Esophagus muscularis mucosa (tissue), 4 donors: ENCODE measurements at regions not wholly inside any gene's neighbourhood (a gene's known extent, or its start where the extent isn't known, plus 50 kb on each side); places are given as distances from the start of the nearest gene placed in this dataset.
A peak's percentile ranks its signal among the peaks of the same experiment; 100 is the strongest.

Experiments
- DNase-seq: peaks from one replicate; pipeline ENCODE4 v3.0.0-alpha.2; 2017; ENCODE audit errors: extremely low spot score
- H3K27ac ChIP-seq, 4 donors: fragments of 200-600 bp; sonication (generic); replicated peaks in 1 of 4; 1 replicate in 3 of 4; 2 replicates in 1 of 4; pipeline ENCODE4 v1.5.1; 2016 to 2019; ENCODE audit warnings: mild to moderate bottlenecking in 1 of 4
- H3K27me3 ChIP-seq, 4 donors: fragments of 200-600 bp; sonication (generic); one replicate each; pipeline versions ENCODE4 v1.5.1 to v1.6.0; 2016 to 2019
- H3K36me3 ChIP-seq, 4 donors: fragments of 200-600 bp; sonication (generic); one replicate each; pipeline ENCODE4 v1.5.1; 2016 to 2019
- H3K4me1 ChIP-seq, 4 donors: fragments of 200-600 bp; sonication (generic); one replicate each; pipeline ENCODE4 v1.5.1; 2016 to 2019
- H3K4me3 ChIP-seq, 4 donors: fragments of 200-600 bp; sonication (generic); 1 replicate in 2 of 4; 2 replicates in 2 of 4; pipeline ENCODE4 v1.5.1; 2016 to 2019; ENCODE audit warnings: mild to moderate bottlenecking in 4 of 4, moderate library complexity in 1 of 4
- H3K9me3 ChIP-seq, 4 donors: fragments of 200-600 bp; sonication (generic); 1 replicate in 3 of 4; 2 replicates in 1 of 4; pipeline ENCODE4 v1.5.1; 2016 to 2019
- EP300 ChIP-seq: sonication (generic); formaldehyde crosslinking; IDR thresholded peaks from one replicate; pipeline ENCODE4 v1.6.1; 2017; ENCODE audit warnings: antibody characterized with exemption
- POLR2A ChIP-seq: fragments of 450-650 bp; IDR thresholded peaks from one replicate; pipeline ENCODE4 v1.6.1; 2017; ENCODE audit warnings: antibody characterized with exemption, moderate library complexity, mild to moderate bottlenecking, low read depth
- POLR2AphosphoS5 ChIP-seq, 2 donors: sonication (generic); formaldehyde crosslinking; IDR thresholded peaks; one replicate each; pipeline ENCODE4 v1.6.1; 2017; ENCODE audit warnings: antibody characterized with exemption in 2 of 2
- WGBS: methylation state at CpG from one replicate; pipeline ENCODE4 v1.1.5; 2018; 5-methylcytosine and 5-hydroxymethylcytosine counted together
- intact Hi-C: fragments of 100-400 bp; cut with DNase I; formaldehyde crosslinking; loops from one replicate; pipeline ENCODE4 v1.15.1; 2023
- TF ChIP-seq, protein P1 (sequence below), 3 experiments: fragments of 200-600 bp in 2 of 3; fragments of 450-650 bp in 1 of 3; sonication (generic) in 2 of 3; IDR thresholded peaks; one replicate each; pipeline ENCODE4 v1.5.1; 2017 to 2019; ENCODE audit warnings: antibody characterized with exemption in 3 of 3, mild to moderate bottlenecking in 2 of 3, moderate library complexity in 1 of 3

DNA sequence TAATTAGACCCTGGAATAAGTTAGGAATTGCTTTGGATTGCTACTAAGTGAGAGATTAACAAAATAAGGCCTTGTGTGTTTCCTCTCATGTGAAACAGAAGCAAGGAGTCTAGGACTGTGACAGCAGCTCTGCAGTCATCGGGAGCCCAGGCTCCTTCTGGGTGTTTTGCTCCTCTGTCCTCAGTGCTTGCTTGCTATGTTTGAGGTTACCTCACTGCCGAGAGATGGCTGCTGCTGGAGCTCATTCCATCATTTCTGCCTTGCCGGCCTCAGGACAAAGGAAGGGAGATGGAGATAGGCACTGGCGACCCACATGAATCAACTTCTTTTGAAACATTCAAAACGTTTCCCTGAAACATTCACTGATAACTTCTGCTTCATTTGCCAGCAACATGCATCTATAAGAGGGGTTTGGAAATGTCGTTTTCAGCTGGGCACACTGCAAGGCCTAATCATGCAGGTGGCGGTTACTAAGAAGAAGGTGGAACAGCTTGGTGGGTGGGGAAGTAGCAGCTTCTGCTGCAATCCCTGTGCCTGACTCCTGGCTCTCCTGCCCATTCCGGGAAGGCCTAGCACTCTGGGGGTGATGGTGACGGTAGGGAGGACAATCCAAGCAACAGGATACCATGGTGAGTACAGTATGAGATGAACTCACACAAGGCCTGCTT lies 77.2 kb upstream of the CD180 start:
- H3K27ac ChIP-seq, result peak overlapping the region in 1 of 4 donors; percentile 88
- no peak overlapping the region for H3K4me3 ChIP-seq
- TF ChIP-seq EP300 (no peak), POLR2AphosphoS5 (IDR thresholded peaks at IDR 0.05) (no peak), POLR2A (no peak)
- TF ChIP-seq, protein P1, sequence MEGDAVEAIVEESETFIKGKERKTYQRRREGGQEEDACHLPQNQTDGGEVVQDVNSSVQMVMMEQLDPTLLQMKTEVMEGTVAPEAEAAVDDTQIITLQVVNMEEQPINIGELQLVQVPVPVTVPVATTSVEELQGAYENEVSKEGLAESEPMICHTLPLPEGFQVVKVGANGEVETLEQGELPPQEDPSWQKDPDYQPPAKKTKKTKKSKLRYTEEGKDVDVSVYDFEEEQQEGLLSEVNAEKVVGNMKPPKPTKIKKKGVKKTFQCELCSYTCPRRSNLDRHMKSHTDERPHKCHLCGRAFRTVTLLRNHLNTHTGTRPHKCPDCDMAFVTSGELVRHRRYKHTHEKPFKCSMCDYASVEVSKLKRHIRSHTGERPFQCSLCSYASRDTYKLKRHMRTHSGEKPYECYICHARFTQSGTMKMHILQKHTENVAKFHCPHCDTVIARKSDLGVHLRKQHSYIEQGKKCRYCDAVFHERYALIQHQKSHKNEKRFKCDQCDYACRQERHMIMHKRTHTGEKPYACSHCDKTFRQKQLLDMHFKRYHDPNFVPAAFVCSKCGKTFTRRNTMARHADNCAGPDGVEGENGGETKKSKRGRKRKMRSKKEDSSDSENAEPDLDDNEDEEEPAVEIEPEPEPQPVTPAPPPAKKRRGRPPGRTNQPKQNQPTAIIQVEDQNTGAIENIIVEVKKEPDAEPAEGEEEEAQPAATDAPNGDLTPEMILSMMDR (IDR thresholded peaks at IDR 0.05), result no peak
- intact Hi-C loops, result no loop called here
- H3K36me3 ChIP-seq, result no peaks in the 10 kb centered on the region
- H3K9me3 ChIP-seq, result peaks cover 0 to 8% (median 4%) of the 10 kb centered on the region in 4 donors
- WGBS, result 89% methylated on average over 9 of the region's 9 CpGs
- no peaks in the 10 kb centered on the region for H3K27me3 ChIP-seq
- H3K4me1 ChIP-seq, result peaks cover 16 to 46% (median 40%) of the 10 kb centered on the region in 4 donors
- DNase-seq, result no peak

DNA sequence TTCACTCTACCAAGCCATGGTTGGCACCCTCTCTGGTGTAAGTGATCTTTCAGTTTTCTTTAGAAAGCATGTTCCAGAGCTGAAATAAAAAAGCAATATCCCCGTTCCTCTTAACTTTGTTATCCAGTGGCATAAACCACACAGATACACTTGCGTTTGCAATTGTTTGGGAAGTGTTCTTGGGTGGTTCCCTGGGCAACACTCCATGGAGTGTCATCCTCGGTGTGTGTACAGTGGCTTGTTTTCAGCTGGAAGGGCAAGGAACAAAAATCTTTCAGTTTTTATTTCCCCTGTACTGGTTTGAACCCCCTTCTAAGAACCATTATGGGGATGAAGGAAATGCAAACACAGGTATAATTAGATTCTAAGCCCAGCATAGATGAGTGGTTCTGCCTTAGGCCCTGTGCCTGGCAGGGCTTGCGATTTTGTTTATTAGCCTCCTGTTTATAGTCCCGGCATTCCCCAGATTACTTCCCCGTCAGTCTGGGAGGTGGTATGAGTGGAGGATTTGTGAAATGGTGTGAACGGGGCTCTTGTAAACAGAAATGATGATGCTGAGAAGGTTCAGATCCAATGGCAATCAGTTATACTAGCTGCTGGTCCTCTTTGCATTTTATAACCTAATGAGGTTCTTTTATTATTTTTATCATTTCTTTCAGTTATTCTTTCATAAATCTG lies 76.0 kb upstream of the CD180 start:
- no peak for DNase-seq
- Histone ChIP-seq H3K36me3 (no peaks in the 10 kb centered on the region), H3K4me3 (no peak overlapping the region), H3K9me3 (no peaks in the 10 kb centered on the region), H3K27ac (peak overlapping the region; percentile 88 to 92 (median 90)), H3K4me1 (peaks cover 28 to 59% (median 51%) of the 10 kb centered on the region in 4 donors), H3K27me3 (no peaks in the 10 kb centered on the region)
- intact Hi-C loops, result no loop called here
- TF ChIP-seq POLR2AphosphoS5 (IDR thresholded peaks at IDR 0.05) (peak in 1 of 2 donors; percentile 24), POLR2A (no peak), EP300 (no peak)
- TF ChIP-seq, protein P1 (IDR thresholded peaks at IDR 0.05), result no peak
- 56% methylated on average over 7 of the region's 7 CpGs for WGBS

DNA sequence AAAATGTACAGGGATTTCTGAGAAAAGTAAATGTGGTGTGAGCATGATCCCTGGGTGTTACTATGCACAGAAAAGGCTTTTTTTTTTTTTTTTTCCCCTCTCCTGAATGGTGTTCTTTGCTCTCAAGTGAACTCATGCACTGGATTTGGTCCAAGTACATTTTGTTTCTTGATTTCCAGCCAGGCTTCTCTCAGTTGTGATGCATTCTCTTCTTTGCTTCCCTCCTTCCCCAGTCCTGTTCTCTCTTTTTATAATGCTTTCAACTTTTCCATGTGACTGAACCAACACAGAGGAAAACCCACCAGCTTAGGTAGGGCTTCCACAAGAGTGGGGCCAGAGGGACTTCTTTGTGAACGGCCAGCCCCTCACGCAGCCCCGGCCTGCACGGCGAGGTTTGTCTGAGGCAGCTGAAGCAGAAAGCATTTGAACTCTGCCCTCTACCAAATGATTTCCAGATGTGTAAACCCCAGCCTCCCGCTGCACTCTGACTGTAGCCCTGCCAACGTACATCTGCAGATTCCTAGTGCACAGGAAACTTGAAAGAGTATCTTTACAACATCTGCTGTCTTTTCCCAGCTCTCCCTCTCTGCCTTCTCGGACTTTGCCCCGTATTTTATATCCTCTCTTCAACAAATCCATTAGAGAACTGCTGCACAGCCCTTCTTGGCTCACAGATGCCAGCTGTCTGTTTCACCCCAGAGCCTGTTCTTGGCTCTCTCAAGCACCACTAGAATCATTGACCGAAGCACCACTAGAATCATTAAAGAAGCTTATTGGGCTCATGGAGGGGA lies 71.8 kb upstream of the CD180 start:
- Histone ChIP-seq H3K36me3 (no peaks in the 10 kb centered on the region), H3K9me3 (no peaks in the 10 kb centered on the region), H3K27me3 (no peaks in the 10 kb centered on the region), H3K4me3 (peak overlapping the region; percentile 29 to 40 (median 33)), H3K27ac (peak overlapping the region; percentile 88 to 92 (median 90)), H3K4me1 (peaks cover 30 to 94% (median 89%) of the 10 kb centered on the region in 4 donors)
- DNase-seq, result peak; percentile 95
- WGBS, result 13% methylated on average over 10 of the region's 10 CpGs
- intact Hi-C loops, result loop anchor here (5.0 kb wide), 1 partner anchor 424 kb away; no protein-coding TSS in a partner anchor
- TF ChIP-seq POLR2A (no peak), EP300 (peak; percentile 91), POLR2AphosphoS5 (IDR thresholded peaks at IDR 0.05) (peak; percentile 68 to 91)
- TF ChIP-seq, protein P1 (IDR thresholded peaks at IDR 0.05), result no peak

DNA sequence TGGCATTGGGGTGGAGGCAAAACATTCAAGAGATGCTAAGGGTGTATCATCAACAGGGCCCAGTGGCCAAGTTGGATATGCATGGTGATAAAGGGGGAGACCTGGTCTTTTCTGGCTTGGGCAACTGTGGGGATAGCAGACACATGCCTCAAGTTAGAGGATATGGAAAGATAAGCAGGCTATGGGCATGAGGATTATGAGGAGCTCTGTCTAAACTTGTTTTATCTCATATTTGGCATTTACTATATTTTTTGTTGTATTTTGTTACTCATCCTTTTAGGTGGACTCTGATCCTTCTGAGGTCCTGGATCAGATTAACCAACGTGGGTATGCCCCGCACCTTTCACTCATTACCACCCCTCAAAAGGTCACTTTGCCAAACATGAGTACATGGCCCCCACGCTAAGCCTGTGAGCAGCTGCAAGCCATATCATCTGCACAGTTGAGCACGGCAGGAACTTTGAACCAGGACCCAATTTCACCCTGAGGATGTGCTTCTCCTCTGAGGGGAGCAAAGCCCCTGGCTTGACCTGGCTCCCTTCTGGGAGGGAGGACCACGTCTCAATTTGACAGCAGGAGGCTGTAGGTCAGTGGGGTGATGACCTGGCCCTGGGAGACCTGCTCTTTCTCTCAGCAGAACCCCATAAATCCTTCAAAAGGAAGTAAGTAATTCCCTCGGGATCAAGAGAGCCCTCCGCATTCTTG lies 71.1 kb upstream of the CD180 start:
- peak; percentile 62 for DNase-seq
- intact Hi-C loops, result loop anchor here (5.0 kb wide), 1 partner anchor 425 kb away; no protein-coding TSS in a partner anchor
- no peaks in the 10 kb centered on the region for H3K27me3 ChIP-seq
- TF ChIP-seq, protein P1 (IDR thresholded peaks at IDR 0.05), result no peak
- TF ChIP-seq POLR2AphosphoS5 (IDR thresholded peaks at IDR 0.05), result no peak
- no peak for TF ChIP-seq POLR2A
- no peak for TF ChIP-seq EP300
- peak overlapping the region; percentile 88 to 92 (median 90) for H3K27ac ChIP-seq
- 32% methylated on average over 7 of the region's 7 CpGs for WGBS
- no peaks in the 10 kb centered on the region for H3K36me3 ChIP-seq
- H3K4me1 ChIP-seq, result peaks cover 30 to 95% (median 87%) of the 10 kb centered on the region in 4 donors
- H3K9me3 ChIP-seq, result no peaks in the 10 kb centered on the region
- no peak overlapping the region for H3K4me3 ChIP-seq
